RWPE2 (cell line): ENCODE measurements at regions not wholly inside any gene's neighbourhood (a gene's known extent, or its start where the extent isn't known, plus 50 kb on each side); places are given as distances from the start of the nearest gene placed in this dataset.

ENCODE experiments used
- ATAC-seq: fragments of 200-7000 bp; cut with Tn5 transposase; 3 replicates; pipeline ENCODE4 v1.9.1; 2021; ENCODE audit warnings: low read depth
- DNase-seq: peaks from one replicate; pipeline ENCODE4 v3.0.0-alpha.2; 2020; ENCODE audit warnings: low spot score
- H3K27ac ChIP-seq: fragments of 450-650 bp; 2 replicates; pipeline ENCODE4 v1.5.1; 2017; ENCODE audit warnings: mild to moderate bottlenecking; ENCODE audit not compliant: poor library complexity, severe bottlenecking
- H3K27me3 ChIP-seq: fragments of 250-450 bp; sonication (Bioruptor Pico); 2 replicates; pipeline ENCODE4 v1.5.1; 2021; ENCODE audit warnings: mild to moderate bottlenecking, moderate library complexity; ENCODE audit not compliant: insufficient read depth, poor library complexity, severe bottlenecking
- H3K36me3 ChIP-seq: fragments of 250-450 bp; sonication (Bioruptor Pico); 2 replicates; pipeline ENCODE4 v1.5.1; 2020; ENCODE audit warnings: low read depth, mild to moderate bottlenecking, moderate library complexity
- H3K4me1 ChIP-seq: fragments of 250-450 bp; sonication (Bioruptor Pico); 2 replicates; pipeline ENCODE4 v1.5.1; 2021; ENCODE audit warnings: mild to moderate bottlenecking, moderate library complexity; ENCODE audit not compliant: insufficient read depth, poor library complexity, severe bottlenecking
- H3K4me3 ChIP-seq: fragments of 250-450 bp; sonication (Bioruptor Pico); 2 replicates; pipeline ENCODE4 v1.5.1; 2021; ENCODE audit warnings: mild to moderate bottlenecking, moderate library complexity; ENCODE audit not compliant: severe bottlenecking
- H3K9me3 ChIP-seq: fragments of 250-450 bp; sonication (Bioruptor Pico); 2 replicates; pipeline ENCODE4 v1.5.1; 2021; ENCODE audit warnings: mild to moderate bottlenecking, moderate library complexity; ENCODE audit not compliant: severe bottlenecking
- TF ChIP-seq, protein P1 (sequence below): fragments of 450-650 bp; IDR thresholded peaks from one replicate; pipeline ENCODE4 v1.5.1; 2017; ENCODE audit warnings: mild to moderate bottlenecking, moderate library complexity; ENCODE audit not compliant: poor library complexity, severe bottlenecking

DNA sequence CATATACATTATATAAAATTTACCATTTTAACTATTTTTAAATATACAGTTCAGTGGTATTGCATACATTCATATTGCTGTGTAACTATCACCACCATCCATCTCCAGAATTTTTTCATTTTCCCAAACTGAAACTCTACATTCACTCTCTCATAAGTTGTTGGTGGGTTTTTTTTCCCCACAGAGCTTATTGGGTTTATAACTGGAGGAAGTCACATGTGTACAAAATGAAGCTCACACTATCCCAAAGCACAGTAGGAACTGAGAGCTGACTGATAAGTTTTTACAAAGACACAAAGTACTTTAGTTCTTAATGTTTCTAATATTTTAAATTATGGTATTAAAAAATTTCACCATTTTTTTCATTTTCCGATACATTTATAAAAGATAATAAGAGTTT is 78.8 kb upstream of the TNFAIP3 start:
- no peak for ATAC-seq
- no peaks in the 10 kb centered on the region for H3K4me1 ChIP-seq

DNA sequence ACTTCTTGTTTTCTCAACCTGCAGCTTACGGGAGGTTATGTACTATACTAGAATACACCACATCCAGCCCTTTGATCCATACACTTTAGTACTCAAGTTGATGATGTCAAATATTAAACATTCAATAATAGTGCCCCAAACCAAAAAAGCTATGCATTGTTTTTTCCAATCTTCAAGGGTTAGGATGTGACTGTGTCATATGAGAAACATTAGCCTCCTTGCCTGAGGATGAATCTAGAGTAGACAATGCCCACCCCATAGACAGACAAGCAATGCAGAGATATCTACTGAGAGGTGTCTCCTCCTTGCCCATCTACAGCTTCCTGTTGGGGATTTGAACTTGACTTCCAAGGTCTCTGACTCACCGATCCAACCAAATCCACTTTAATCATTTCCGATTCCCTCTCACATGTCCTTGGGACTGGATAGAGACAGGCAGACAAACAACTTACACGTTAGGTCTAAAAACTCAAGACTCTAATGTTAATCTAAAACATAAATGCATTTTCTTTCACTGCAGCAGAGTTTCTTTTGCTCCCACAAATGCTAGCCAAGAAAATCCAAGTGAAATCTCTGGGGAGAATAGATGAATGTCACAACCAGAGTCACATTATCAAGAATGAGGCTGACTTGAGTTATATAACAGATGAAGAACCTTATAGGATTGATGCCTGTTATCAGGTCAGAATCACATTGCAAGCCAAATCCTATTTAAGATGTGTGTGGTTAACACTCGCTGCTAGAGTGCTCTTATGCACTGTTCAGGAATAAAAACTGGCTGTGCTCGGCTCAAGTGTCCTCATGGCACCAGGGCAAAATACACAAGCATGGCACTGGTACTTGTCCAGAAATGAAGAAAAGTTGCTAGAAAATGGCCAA is 75.5 kb upstream of the TNFAIP3 start:
- no peak for DNase-seq
- H3K4me3 ChIP-seq = no peak overlapping the region

More for the DNA sequence above, 78.8 kb upstream of the TNFAIP3 start:
- no peak overlapping the region for H3K27ac ChIP-seq
- TF ChIP-seq, protein P1, sequence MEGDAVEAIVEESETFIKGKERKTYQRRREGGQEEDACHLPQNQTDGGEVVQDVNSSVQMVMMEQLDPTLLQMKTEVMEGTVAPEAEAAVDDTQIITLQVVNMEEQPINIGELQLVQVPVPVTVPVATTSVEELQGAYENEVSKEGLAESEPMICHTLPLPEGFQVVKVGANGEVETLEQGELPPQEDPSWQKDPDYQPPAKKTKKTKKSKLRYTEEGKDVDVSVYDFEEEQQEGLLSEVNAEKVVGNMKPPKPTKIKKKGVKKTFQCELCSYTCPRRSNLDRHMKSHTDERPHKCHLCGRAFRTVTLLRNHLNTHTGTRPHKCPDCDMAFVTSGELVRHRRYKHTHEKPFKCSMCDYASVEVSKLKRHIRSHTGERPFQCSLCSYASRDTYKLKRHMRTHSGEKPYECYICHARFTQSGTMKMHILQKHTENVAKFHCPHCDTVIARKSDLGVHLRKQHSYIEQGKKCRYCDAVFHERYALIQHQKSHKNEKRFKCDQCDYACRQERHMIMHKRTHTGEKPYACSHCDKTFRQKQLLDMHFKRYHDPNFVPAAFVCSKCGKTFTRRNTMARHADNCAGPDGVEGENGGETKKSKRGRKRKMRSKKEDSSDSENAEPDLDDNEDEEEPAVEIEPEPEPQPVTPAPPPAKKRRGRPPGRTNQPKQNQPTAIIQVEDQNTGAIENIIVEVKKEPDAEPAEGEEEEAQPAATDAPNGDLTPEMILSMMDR = no peak
- H3K27me3 ChIP-seq = no peaks in the 10 kb centered on the region
- no peaks in the 10 kb centered on the region for H3K36me3 ChIP-seq
- no peak overlapping the region for H3K4me3 ChIP-seq
- no peak for DNase-seq
- H3K9me3 ChIP-seq = no peaks in the 10 kb centered on the region

DNA sequence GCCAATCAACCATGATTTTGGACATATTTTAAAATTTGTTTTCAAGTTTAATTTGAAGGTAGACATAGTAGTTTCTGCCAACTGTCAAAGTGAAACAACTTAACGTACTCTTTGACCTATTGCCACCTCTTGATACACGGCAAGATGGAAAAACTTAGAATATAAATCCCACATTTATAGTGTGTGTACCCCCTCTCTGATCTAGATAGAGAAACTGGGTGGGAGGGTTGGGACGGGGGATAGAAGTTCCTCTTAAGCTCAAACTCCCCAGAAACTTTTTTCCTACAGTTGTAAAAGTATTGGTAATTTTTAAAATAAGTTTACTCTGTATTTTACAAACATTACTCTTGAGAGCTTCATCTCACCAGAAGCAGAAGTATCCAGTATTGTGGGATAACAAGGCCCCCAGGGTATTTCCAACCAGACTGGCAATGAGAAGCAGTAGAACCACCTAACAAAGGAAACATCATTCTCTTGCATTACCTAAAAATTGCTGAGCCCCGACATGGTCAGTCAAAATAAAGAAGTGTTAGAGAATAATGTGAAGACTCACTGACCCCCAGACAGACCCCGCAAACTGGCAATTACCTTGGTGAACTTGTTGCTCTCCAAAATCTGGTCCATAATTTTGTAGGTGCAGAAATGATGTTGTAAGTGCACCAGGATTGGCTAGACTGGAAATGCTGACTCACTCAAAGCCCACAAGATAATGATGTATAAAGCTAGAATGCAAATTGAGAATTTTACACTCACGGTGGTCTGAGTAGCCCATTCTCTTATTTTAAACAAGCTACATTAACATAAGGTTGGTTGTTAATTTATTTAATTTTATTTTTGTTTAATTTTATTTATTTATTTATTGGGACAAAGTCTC is 74.7 kb upstream of the TNFAIP3 start:
- DNase-seq (no peak), ATAC-seq (no peak)
- Histone ChIP-seq H3K36me3 (no peaks in the 10 kb centered on the region), H3K27ac (no peak overlapping the region), H3K4me1 (no peaks in the 10 kb centered on the region), H3K4me3 (no peak overlapping the region), H3K9me3 (no peaks in the 10 kb centered on the region), H3K27me3 (no peaks in the 10 kb centered on the region)
- TF ChIP-seq, protein P1 = no peak

More for the DNA sequence above, 75.5 kb upstream of the TNFAIP3 start:
- H3K36me3 ChIP-seq = no peaks in the 10 kb centered on the region
- TF ChIP-seq, protein P1 = no peak
- H3K4me1 ChIP-seq = no peaks in the 10 kb centered on the region
- H3K9me3 ChIP-seq = no peaks in the 10 kb centered on the region
- ATAC-seq = no peak
- H3K27ac ChIP-seq = no peak overlapping the region
- no peaks in the 10 kb centered on the region for H3K27me3 ChIP-seq

DNA sequence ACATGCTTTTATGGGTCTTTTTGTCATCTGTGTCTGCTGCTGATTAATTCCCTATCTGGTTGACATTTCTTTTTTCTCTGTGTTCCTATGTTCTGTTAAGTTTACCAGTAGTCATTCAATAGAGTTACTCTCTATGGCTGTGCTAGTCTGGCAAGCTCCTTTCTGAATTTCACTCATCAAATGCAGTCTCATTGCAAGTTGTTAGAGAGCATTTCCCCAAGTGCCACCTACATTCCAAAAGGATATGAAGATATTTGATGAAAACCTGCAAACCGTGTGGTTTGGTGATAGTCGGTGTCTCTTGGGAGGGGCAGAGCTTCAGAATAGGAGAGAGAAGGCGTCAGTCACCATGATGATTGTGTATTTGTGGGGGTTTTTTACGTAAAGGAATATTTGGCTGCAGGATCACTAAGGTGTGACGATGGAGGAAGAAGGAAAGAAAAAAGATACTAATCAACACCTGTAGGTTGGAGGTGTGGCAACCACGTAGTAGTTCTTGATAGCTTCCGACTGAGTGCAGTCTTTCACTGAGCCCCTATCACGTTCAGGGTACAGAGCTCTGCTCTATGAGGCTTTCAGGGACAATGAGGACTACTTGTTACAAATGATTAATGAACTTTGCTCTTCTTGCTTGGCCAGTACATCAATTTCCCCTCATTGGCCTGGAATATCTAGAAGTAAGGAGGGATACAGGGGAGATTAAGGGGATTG is 73.1 kb upstream of the TNFAIP3 start:
- Histone ChIP-seq H3K4me3 (no peak overlapping the region), H3K9me3 (no peaks in the 10 kb centered on the region), H3K27me3 (no peaks in the 10 kb centered on the region), H3K4me1 (no peaks in the 10 kb centered on the region), H3K27ac (no peak overlapping the region), H3K36me3 (no peaks in the 10 kb centered on the region)
- no peak for ATAC-seq
- TF ChIP-seq, protein P1 = no peak
- no peak for DNase-seq
